ENCODE measurements at regions not wholly inside any gene's neighbourhood (a gene's known extent, or its start where the extent isn't known, plus 50 kb on each side); places are given as distances from the start of the nearest gene placed in this dataset.

DNA sequence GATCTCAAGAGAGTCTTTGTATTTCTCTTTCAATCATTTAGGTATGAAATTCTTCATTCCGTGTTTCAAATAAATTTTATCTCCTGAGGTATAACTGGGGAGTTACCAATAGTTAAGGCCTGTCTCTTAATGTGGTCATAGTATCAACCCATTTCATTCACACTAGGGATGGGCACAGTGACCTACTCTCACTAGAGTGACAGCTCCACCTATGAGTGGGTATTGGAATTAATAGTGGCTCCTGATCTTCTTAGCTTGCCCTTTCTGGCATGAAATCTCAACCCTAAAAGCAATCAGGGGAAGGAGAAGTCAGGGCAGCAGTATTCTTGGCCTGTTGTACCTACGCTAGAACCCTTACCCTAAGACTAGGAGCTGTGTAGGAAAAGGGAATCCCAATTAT, 507.7 kb downstream of the FAM181B start:
- no peak overlapping the region for H3K23ac ChIP-seq (ENCODE audit: insufficient read length, low read depth, low read length)
- Mint-ChIP-seq H3K27ac (no peak overlapping the region), H3K27me3 (ENCODE audit: low read depth) (no peaks in the 10 kb centered on the region), H3K4me1 (peaks cover 0 to 2% of the 10 kb centered on the region in 2 experiments; a peak in 2 of 4 replicates), H3K4me3 (no peak overlapping the region), H3K9me3 (peaks cover 2 to 7% of the 10 kb centered on the region in 2 experiments; a peak in 3 of 5 replicates), H3K36me3 (ENCODE audit: insufficient read depth in 1 of 3, low read depth in 3 of 3) (peaks cover 0 to 9% (median 0%) of the 10 kb centered on the region in 3 experiments; a peak in 1 of 7 replicates)
- no peak overlapping the region for H2BK20ac ChIP-seq (ENCODE audit: low read depth, low read length, poor library complexity, severe bottlenecking)
- no peaks in the 10 kb centered on the region for H3K4me1 ChIP-seq (ENCODE audit: insufficient read depth, low read length)
- no peak for DNase-seq
- H3K27ac ChIP-seq (ENCODE audit: insufficient read length, low read depth, low read length) = no peak overlapping the region
- H2AK5ac ChIP-seq (ENCODE audit: insufficient read length, low read length) = no peak overlapping the region
- no peak overlapping the region for H3K18ac ChIP-seq (ENCODE audit: insufficient read length, low read depth, low read length)
- H3K56ac ChIP-seq (ENCODE audit: insufficient read length, low read depth, low read length) = no peak overlapping the region
- peak; percentile 50; the same call in 1 of the 3 replicates for TF ChIP-seq CTCF (conservative IDR thresholded peaks at IDR 0.05)
- H2BK120ac ChIP-seq (ENCODE audit: low read depth, low read length, poor library complexity, severe bottlenecking) = no peak overlapping the region
- no peaks in the 10 kb centered on the region for H3K27me3 ChIP-seq (ENCODE audit: insufficient read depth, low read length)
- H3K9me3 ChIP-seq (ENCODE audit: control insufficient read depth, low read depth, low read length) = no peaks in the 10 kb centered on the region
- no peaks in the 10 kb centered on the region for H3K79me1 ChIP-seq (ENCODE audit: insufficient read depth, low read depth, low read length, poor library complexity, severe bottlenecking)
- H3T11ph ChIP-seq (ENCODE audit: low read length) = no peak overlapping the region
- H3K4me2 ChIP-seq (ENCODE audit: insufficient read depth, insufficient read length, low read length) = no peak overlapping the region
- H3K23me2 ChIP-seq (ENCODE audit: insufficient read length, low read depth, low read length, poor library complexity, severe bottlenecking) = no peaks in the 10 kb centered on the region
- no peak overlapping the region for H2BK12ac ChIP-seq (ENCODE audit: insufficient read length, low read depth, low read length)
- H2AFZ ChIP-seq (ENCODE audit: low read length) = no peak overlapping the region
- H4K20me1 ChIP-seq (ENCODE audit: control insufficient read depth, insufficient read depth, insufficient read length) = no peaks in the 10 kb centered on the region
- H3K14ac ChIP-seq (ENCODE audit: insufficient read depth, low read length) = no peak overlapping the region
- no peak overlapping the region for H4K91ac ChIP-seq (ENCODE audit: insufficient read length, low read depth, low read length)
- H2BK5ac ChIP-seq (ENCODE audit: insufficient read length, low read length) = no peak overlapping the region
- no CpG with 5 or more reads among the region's 2 CpGs for WGBS (ENCODE audit: extremely low coverage, insufficient read length, low lambda C conversion rate)
- H3K79me2 ChIP-seq (ENCODE audit: insufficient read depth, low read length) = no peaks in the 10 kb centered on the region
- no peak overlapping the region for H3K4ac ChIP-seq (ENCODE audit: low read depth, low read length)
- H3K9ac ChIP-seq (ENCODE audit: extremely low read depth, insufficient read length, low read length) = no peak overlapping the region
- H4K8ac ChIP-seq (replicated peaks; ENCODE audit: insufficient read length, low read depth, low read length) = no peak overlapping the region
- no peak overlapping the region for H2BK15ac ChIP-seq (ENCODE audit: low read depth, low read length)
- H4K5ac ChIP-seq (ENCODE audit: insufficient read length, low read depth, low read length) = no peak overlapping the region

Measured in H9 (cell line).